H1 (cell line): ENCODE measurements at regions not wholly inside any gene's neighbourhood (a gene's known extent, or its start where the extent isn't known, plus 50 kb on each side); places are given as distances from the start of the nearest gene placed in this dataset.

ENCODE experiments used
- FOSL1 ChIP-seq: IDR thresholded peaks from 2 replicates; pipeline ENCODE4 v1.6.1; 2011; ENCODE audit warnings: mild to moderate bottlenecking, low read depth, low read length, moderate library complexity; ENCODE audit not compliant: insufficient read depth
- PHF8 ChIP-seq: fragments of 200-600 bp; sonication (generic); conservative IDR thresholded peaks from 2 replicates; pipeline ENCODE4 v1.7.1; 2012; ENCODE audit warnings: low read depth, mild to moderate bottlenecking, inconsistent platforms, low read length, moderate library complexity
- SP2 ChIP-seq: IDR thresholded peaks from 2 replicates; pipeline ENCODE4 v1.6.1; 2012; ENCODE audit warnings: mild to moderate bottlenecking, low read length, inconsistent platforms
- TEAD4 ChIP-seq: IDR thresholded peaks from 2 replicates; pipeline ENCODE4 v1.6.1; 2012; ENCODE audit warnings: low read depth, low read length, inconsistent platforms, mixed read lengths
- TF ChIP-seq, protein P1 (sequence below): IDR thresholded peaks from 2 replicates; pipeline ENCODE4 v1.6.1; 2012; ENCODE audit warnings: low read length, inconsistent platforms

- TF ChIP-seq PHF8, result no peak
- no peak for TF ChIP-seq FOSL1
- no peak for TF ChIP-seq TEAD4
- TF ChIP-seq SP2, result no peak
- TF ChIP-seq, protein P1, sequence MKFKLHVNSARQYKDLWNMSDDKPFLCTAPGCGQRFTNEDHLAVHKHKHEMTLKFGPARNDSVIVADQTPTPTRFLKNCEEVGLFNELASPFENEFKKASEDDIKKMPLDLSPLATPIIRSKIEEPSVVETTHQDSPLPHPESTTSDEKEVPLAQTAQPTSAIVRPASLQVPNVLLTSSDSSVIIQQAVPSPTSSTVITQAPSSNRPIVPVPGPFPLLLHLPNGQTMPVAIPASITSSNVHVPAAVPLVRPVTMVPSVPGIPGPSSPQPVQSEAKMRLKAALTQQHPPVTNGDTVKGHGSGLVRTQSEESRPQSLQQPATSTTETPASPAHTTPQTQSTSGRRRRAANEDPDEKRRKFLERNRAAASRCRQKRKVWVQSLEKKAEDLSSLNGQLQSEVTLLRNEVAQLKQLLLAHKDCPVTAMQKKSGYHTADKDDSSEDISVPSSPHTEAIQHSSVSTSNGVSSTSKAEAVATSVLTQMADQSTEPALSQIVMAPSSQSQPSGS, result no peak
Observed at GRCh38 chr3:64922213-64922612, 234.4 kb upstream of the ADAMTS9 start (continued).
